A673 (cell line): ENCODE measurements at regions not wholly inside any gene's neighbourhood (a gene's known extent, or its start where the extent isn't known, plus 50 kb on each side); places are given as distances from the start of the nearest gene placed in this dataset.

Source experiments
- CTCF ChIP-seq: fragments of 300-800, 200-600 bp; sonication (generic); conservative IDR thresholded peaks from 2 replicates; pipeline ENCODE4 v1.5.1; 2017; ENCODE audit warnings: low read depth, mild to moderate bottlenecking, antibody characterized with exemption, low read length, moderate library complexity, mixed read lengths
- EZH2 ChIP-seq: fragments of 200-600 bp; sonication (generic); IDR thresholded peaks from 2 replicates; pipeline ENCODE4 v1.6.1; 2017; ENCODE audit warnings: borderline replicate concordance, low read depth, mild to moderate bottlenecking, mixed read lengths, antibody characterized with exemption, low read length; ENCODE audit not compliant: poor library complexity, severe bottlenecking

DNA sequence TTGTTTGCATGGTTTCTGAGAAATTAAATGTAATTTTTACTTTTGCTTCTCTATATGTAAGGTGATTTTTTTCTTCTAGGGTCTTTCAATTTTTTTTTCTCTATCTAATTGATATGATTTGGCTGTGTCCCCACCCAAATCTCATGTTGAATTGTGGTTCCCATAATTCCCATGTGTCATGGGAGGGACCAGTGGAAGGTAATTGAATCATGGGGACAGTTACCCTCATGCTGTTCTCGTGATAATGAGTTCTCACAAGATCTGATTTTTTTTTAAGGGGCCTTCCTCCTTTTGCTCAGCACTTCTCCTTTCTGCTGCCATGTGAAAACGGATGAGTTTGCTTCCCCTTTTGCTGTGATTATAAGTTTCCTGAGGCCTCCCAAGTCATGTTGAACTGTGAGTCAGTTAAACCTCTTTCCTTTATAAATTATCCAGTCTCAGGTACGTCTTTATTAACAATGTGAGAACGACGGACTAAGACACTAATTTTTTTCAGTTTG lies 150.8 kb downstream of the MTRR start:
- TF ChIP-seq CTCF (no peak), EZH2 (no peak)
